Right lobe of liver (tissue), 4 donors: ENCODE measurements at regions not wholly inside any gene's neighbourhood (a gene's known extent, or its start where the extent isn't known, plus 50 kb on each side); places are given as distances from the start of the nearest gene placed in this dataset.

Source experiments
- POLR2A ChIP-seq: fragments of 450-650 bp; IDR thresholded peaks from one replicate; pipeline ENCODE4 v1.6.1; 2017; ENCODE audit warnings: antibody characterized with exemption, mild to moderate bottlenecking
- TF ChIP-seq, protein P1 (sequence below), 4 donors: fragments of 200-600 bp in 3 of 4; fragments of 450-650 bp in 1 of 4; IDR thresholded peaks; one replicate each; pipeline versions ENCODE4 v1.5.1 to v1.8.0; 2016 to 2022; ENCODE audit warnings: antibody characterized with exemption in 4 of 4, mild to moderate bottlenecking in 2 of 4
- donor health status: DM: no; HTN: no; CAD: no.
- donor health status: DM: no; HTN: no; CAD: no.
- donor health status: DM: no; HTN: yes; CAD: no.

DNA sequence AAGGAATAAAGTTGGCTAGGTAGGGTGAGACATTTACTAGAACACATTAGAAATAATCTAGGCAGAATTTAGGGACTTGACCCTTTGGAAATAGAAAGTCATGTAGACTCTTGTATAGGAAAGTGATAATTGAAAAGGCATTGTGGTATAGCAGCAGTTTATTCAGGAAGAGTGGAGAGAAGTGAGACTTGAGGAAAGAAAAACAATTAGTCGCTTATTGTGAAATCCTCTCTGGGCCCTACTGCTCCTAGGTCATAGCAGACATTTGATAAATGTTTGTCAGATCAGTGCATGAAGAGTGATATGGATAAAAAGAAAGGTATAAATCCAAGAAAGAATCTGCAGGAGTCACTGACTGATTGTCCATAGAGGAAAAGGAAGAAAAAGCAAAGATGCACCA, 337.6 kb downstream of the HNRNPD start:
- TF ChIP-seq, protein P1, sequence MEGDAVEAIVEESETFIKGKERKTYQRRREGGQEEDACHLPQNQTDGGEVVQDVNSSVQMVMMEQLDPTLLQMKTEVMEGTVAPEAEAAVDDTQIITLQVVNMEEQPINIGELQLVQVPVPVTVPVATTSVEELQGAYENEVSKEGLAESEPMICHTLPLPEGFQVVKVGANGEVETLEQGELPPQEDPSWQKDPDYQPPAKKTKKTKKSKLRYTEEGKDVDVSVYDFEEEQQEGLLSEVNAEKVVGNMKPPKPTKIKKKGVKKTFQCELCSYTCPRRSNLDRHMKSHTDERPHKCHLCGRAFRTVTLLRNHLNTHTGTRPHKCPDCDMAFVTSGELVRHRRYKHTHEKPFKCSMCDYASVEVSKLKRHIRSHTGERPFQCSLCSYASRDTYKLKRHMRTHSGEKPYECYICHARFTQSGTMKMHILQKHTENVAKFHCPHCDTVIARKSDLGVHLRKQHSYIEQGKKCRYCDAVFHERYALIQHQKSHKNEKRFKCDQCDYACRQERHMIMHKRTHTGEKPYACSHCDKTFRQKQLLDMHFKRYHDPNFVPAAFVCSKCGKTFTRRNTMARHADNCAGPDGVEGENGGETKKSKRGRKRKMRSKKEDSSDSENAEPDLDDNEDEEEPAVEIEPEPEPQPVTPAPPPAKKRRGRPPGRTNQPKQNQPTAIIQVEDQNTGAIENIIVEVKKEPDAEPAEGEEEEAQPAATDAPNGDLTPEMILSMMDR (IDR thresholded peaks at IDR 0.05), result no peak
- TF ChIP-seq POLR2A, result no peak
